IPS-20b (cell line): ENCODE measurements at regions not wholly inside any gene's neighbourhood (a gene's known extent, or its start where the extent isn't known, plus 50 kb on each side); places are given as distances from the start of the nearest gene placed in this dataset.
"Not testable (repeated sequence)": the region's sequence is repeated elsewhere in the genome, so short reads cannot be mapped to it uniquely, and the experiment has no call there.

Experiments
- H3K27ac ChIP-seq: one replicate; pipeline ENCODE4 v1.5.1; 2013; ENCODE audit warnings: low read length
- H3K27me3 ChIP-seq: 2 replicates; pipeline ENCODE4 v1.6.1; 2013; ENCODE audit warnings: mild to moderate bottlenecking, low read length, inconsistent platforms; ENCODE audit not compliant: insufficient read depth
- H3K36me3 ChIP-seq: 2 replicates; pipeline ENCODE4 v1.6.1; 2013; ENCODE audit warnings: low read depth, mild to moderate bottlenecking, inconsistent platforms, low read length, moderate library complexity; ENCODE audit not compliant: insufficient read depth
- H3K4me1 ChIP-seq: 2 replicates; pipeline ENCODE4 v1.6.1; 2013; ENCODE audit warnings: mild to moderate bottlenecking, control low read depth, inconsistent platforms, low read length, moderate library complexity; ENCODE audit not compliant: insufficient read depth
- H3K4me3 ChIP-seq: 2 replicates; pipeline ENCODE4 v1.5.1; 2013; ENCODE audit warnings: mild to moderate bottlenecking, low read length, inconsistent platforms
- H3K9ac ChIP-seq: 2 replicates; pipeline ENCODE4 v1.6.1; 2013; ENCODE audit warnings: low read depth, mild to moderate bottlenecking, inconsistent platforms, low read length, moderate library complexity
- H3K9me3 ChIP-seq: 2 replicates; pipeline ENCODE4 v1.6.1; 2013; ENCODE audit warnings: mild to moderate bottlenecking, low read depth, low read length, inconsistent platforms; ENCODE audit not compliant: insufficient read depth

GRCh38 chr13:44048326-44048725 is 168.6 kb downstream of the LACC1 start:
- Histone ChIP-seq H3K27me3 (no peaks in the 10 kb centered on the region), H3K27ac (no peak overlapping the region), H3K4me3 (no peak overlapping the region), H3K36me3 (no peaks in the 10 kb centered on the region), H3K4me1 (peaks cover 27% of the 10 kb centered on the region), H3K9ac (no peak overlapping the region), H3K9me3 (no peaks in the 10 kb centered on the region)

DNA sequence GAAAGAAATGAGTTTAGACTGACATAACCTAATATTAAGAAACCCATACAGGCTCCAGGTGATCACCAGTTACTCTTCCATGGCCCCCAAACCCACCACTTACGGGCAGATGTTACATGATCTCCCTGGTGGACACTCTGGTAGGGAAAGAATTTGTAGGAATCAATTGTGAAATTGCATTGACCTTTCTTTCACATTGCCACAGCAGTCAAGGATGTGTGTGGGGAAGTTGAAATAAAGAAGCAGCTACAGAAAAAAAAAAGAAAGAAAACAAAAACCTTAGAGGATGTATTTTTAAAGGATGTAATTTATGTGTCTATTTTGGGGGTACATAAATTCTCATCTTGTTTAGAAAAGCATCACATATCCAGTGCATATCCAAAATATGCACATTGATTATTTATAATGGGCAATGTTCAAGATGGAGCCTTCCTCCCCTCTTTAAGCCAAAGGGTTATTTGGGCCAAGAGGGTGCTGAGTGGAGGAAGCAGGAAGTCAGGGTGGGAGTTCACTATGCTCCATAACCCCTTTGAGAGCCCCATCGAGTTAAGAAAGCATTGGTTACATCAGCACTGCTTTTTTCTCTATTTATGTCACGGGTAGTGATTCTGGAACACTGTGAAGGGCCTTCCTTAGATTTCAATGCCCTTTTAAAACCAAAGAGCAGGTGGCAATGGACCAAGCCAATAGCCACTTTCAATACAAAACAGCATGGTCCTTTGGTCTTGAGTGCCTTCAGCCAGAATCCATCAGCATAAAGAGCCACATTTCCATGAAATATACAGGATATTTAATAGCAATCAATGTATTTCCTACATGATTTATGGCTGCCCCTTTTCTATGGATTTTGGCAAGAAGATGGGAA is 169.6 kb downstream of the LACC1 start:
- no peak overlapping the region for H3K4me3 ChIP-seq
- H3K4me1 ChIP-seq, result peaks cover 31% of the 10 kb centered on the region
- no peaks in the 10 kb centered on the region for H3K27me3 ChIP-seq
- no peak overlapping the region for H3K27ac ChIP-seq
- H3K9me3 ChIP-seq, result no peaks in the 10 kb centered on the region
- no peaks in the 10 kb centered on the region for H3K36me3 ChIP-seq
- no peak overlapping the region for H3K9ac ChIP-seq

GRCh38 chr13:44050450-44051063 is 170.9 kb downstream of the LACC1 start:
- H3K9me3 ChIP-seq, result no peaks in the 10 kb centered on the region
- peaks cover 24% of the 10 kb centered on the region for H3K4me1 ChIP-seq
- no peaks in the 10 kb centered on the region for H3K36me3 ChIP-seq
- no peak overlapping the region for H3K9ac ChIP-seq
- H3K27me3 ChIP-seq, result no peaks in the 10 kb centered on the region
- no peak overlapping the region for H3K27ac ChIP-seq
- no peak overlapping the region for H3K4me3 ChIP-seq

DNA sequence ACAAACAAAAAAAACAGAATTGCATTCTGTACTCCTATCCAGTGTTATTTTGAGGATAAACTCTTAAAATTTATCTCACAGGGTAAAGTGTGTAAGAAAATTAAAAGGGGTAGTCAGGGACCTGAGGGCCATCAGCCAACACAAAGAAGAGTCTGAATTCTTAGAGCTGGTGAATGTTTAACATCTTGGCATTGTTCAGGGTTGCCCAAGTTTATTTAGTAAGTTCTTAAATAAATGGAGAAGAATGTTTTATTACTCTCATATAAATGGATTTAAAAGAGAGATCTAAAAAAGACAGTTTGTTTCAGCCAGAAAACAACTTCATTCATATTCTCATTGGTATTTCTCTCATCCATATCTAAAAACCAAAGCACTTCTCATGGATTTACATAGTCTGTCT is 171.7 kb downstream of the LACC1 start:
- Histone ChIP-seq H3K9me3 (no peaks in the 10 kb centered on the region), H3K27me3 (no peaks in the 10 kb centered on the region), H3K9ac (no peak overlapping the region), H3K27ac (no peak overlapping the region), H3K4me3 (no peak overlapping the region), H3K36me3 (no peaks in the 10 kb centered on the region), H3K4me1 (peaks cover 20% of the 10 kb centered on the region)

GRCh38 chr13:44051918-44052675 is 172.4 kb downstream of the LACC1 start:
- no peaks in the 10 kb centered on the region for H3K9me3 ChIP-seq
- no peak overlapping the region; the same call in 1 of the 2 replicates for H3K9ac ChIP-seq
- no peak overlapping the region for H3K27ac ChIP-seq
- no peaks in the 10 kb centered on the region for H3K36me3 ChIP-seq
- H3K4me1 ChIP-seq, result peaks cover 20% of the 10 kb centered on the region
- no peaks in the 10 kb centered on the region for H3K27me3 ChIP-seq
- no peak overlapping the region for H3K4me3 ChIP-seq

- no peak overlapping the region; the same call in 1 of the 2 replicates for H3K9ac ChIP-seq
- H3K4me1 ChIP-seq, result peaks cover 20% of the 10 kb centered on the region
- no peaks in the 10 kb centered on the region for H3K36me3 ChIP-seq
- peaks cover 1% of the 10 kb centered on the region; the same call in 1 of the 2 replicates for H3K27me3 ChIP-seq
- H3K27ac ChIP-seq, result no peak overlapping the region
- no peaks in the 10 kb centered on the region for H3K9me3 ChIP-seq
- H3K4me3 ChIP-seq, result 0 out of 2 replicates have a peak overlapping the region, but pooled peaks have one; percentile 9
Measured at GRCh38 chr13:44052780-44053184, 173.1 kb downstream of the LACC1 start.

DNA sequence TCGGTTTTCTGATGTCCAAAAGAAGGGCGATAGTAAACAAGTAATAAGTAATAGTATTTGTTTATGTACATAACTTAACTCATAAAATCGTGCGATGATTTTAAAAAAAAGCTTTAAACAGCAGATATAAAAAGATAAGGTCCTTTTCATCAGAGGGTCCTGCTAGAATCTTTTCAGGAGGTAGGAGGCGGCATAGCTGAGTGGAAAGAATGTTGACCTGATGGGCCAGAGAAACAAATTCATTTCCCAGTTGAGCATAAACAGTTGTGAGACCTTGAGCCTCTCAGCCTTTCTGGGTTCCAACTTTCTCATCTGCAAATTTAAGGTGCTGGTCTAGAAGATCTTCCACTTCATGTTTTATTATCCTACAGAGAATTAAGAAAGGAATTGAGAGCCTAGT is 173.5 kb downstream of the LACC1 start:
- Histone ChIP-seq H3K9ac (no peak overlapping the region), H3K36me3 (no peaks in the 10 kb centered on the region), H3K9me3 (no peaks in the 10 kb centered on the region), H3K4me3 (no peak overlapping the region), H3K4me1 (peaks cover 20% of the 10 kb centered on the region), H3K27ac (no peak overlapping the region), H3K27me3 (peaks cover 6% of the 10 kb centered on the region)

GRCh38 chr13:44054525-44054924 is 174.8 kb downstream of the LACC1 start:
- no peaks in the 10 kb centered on the region for H3K36me3 ChIP-seq
- no peaks in the 10 kb centered on the region for H3K9me3 ChIP-seq
- H3K27me3 ChIP-seq, result peaks cover 16% of the 10 kb centered on the region
- H3K9ac ChIP-seq, result no peak overlapping the region
- no peak overlapping the region for H3K4me3 ChIP-seq
- no peak overlapping the region for H3K27ac ChIP-seq
- H3K4me1 ChIP-seq, result peaks cover 30% of the 10 kb centered on the region

DNA sequence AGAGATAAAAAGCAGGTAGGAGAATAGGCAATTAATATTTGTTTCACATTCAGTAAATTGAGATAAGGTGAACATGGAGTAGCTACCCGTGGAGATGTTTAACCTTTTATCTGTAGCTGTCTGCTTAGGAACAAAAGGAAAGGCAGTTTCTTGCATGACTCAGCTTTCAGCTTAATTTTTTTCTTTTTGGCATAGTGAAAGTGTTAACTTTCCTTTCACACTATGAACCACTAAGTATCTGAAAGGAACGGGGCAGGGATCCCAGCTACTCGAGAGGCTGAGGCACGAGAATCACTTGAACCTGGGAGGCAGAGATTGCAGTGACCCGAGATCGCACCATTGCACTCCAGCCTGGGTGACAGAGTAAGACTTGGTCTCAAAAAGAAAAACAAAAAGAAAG is 176.0 kb downstream of the LACC1 start:
- not testable (repeated sequence) for H3K9me3 ChIP-seq, H3K27ac ChIP-seq
- H3K27me3 ChIP-seq, result peaks cover 20% of the 10 kb centered on the region

GRCh38 chr13:44058067-44058466 is 178.4 kb downstream of the LACC1 start:
- Histone ChIP-seq H3K27me3 (peaks cover 20% of the 10 kb centered on the region), H3K4me3 (no peak overlapping the region), H3K9ac (no peak overlapping the region), H3K27ac (no peak overlapping the region), H3K9me3 (no peaks in the 10 kb centered on the region), H3K4me1 (peaks cover 18% of the 10 kb centered on the region), H3K36me3 (no peaks in the 10 kb centered on the region)

More for the DNA sequence above, 176.0 kb downstream of the LACC1 start:
- peaks cover 30% of the 10 kb centered on the region for H3K4me1 ChIP-seq
- not testable (repeated sequence) for H3K36me3 ChIP-seq, H3K9ac ChIP-seq, H3K4me3 ChIP-seq

DNA sequence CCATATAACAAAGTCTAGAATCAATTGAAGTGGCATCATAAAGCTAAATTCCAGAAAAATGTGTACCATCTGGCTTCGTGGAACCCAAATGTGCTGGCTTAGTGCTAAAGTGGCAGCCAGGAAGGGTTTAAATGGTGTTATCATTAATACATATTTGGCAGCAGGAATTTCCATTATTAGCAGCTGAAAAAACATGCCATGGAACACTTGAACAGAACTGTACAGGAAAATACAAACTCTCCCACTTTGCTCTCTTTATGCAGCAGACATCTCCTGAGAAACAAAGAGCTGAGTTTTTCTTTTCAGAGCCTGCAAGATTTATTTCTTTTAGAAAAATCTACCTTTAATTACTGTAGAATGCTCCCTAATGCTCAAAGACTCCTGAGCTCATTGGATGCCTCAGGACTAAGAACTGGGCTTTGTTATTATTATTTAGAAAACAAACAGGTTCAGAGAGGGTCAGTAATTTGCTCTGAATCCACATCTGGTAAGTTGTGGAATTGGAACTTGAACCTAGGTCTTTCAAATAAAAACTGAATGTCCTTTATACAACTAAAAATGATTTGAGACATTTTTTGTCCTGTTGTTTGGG is 179.0 kb downstream of the LACC1 start:
- H3K4me3 ChIP-seq, result no peak overlapping the region
- no peak overlapping the region for H3K9ac ChIP-seq
- H3K9me3 ChIP-seq, result no peaks in the 10 kb centered on the region
- no peaks in the 10 kb centered on the region for H3K36me3 ChIP-seq
- no peak overlapping the region for H3K27ac ChIP-seq
- H3K27me3 ChIP-seq, result peaks cover 20% of the 10 kb centered on the region
- peaks cover 14% of the 10 kb centered on the region for H3K4me1 ChIP-seq
